SK-N-SH (cell line): ENCODE measurements at regions not wholly inside any gene's neighbourhood (a gene's known extent, or its start where the extent isn't known, plus 50 kb on each side); places are given as distances from the start of the nearest gene placed in this dataset.

ENCODE experiments used
- CTCF ChIA-PET: fragments of 300-600, 350-600 bp; formaldehyde crosslinking; extraction: SDS; loops from one replicate; lab custom pipeline; 2021; lab: Yijun Ruan, JAX
- POLR2A ChIA-PET: fragments of 350-600 bp; sonication (Branson Sonifier 250); formaldehyde crosslinking; extraction: SDS; loops from one replicate; lab custom pipeline; 2020; ENCODE audit warnings: antibody characterized with exemption, inconsistent platforms; lab: Yijun Ruan, JAX
- DNase-seq: peaks from one replicate; pipeline ENCODE4 v3.0.0; 2012
- H2AFZ ChIP-seq: fragments of 200-600 bp; sonication (generic); 2 replicates; pipeline ENCODE4 v1.8.1; 2016; ENCODE audit warnings: antibody characterized with exemption, mild to moderate bottlenecking, low read depth
- H3F3A ChIP-seq: fragments of 200-600 bp; sonication (generic); replicated peaks from 2 replicates; pipeline ENCODE3; 2016; ENCODE audit warnings: antibody characterized with exemption, mild to moderate bottlenecking; ENCODE audit not compliant: insufficient read depth
- H3K27ac ChIP-seq, 2 experiments: fragments of 200-500 bp in 1 of 2; fragments of 200-600 bp in 1 of 2; sonication (Bioruptor generic) in 1 of 2; sonication (generic), shearing (Covaris generic) in 1 of 2; 2 replicates each; pipeline versions ENCODE4 v1.5.1 to v1.6.1; 2014 to 2016; ENCODE audit warnings: low read depth in 2 of 2, inconsistent platforms in 1 of 2, low read length in 1 of 2, mild to moderate bottlenecking in 1 of 2, mixed read lengths in 1 of 2
- H3K27me3 ChIP-seq: fragments of 200-600 bp; sonication (generic), shearing (Covaris generic); 2 replicates; pipeline ENCODE4 v1.6.1; 2016; ENCODE audit warnings: mixed run types; ENCODE audit not compliant: insufficient read depth
- H3K36me3 ChIP-seq, 2 experiments: fragments of 200-500 bp in 1 of 2; fragments of 200-600 bp in 1 of 2; sonication (Bioruptor generic) in 1 of 2; sonication (generic) in 1 of 2; replicated peaks in 1 of 2; 2 replicates each; pipeline versions ENCODE3 to v1.5.1; 2014 to 2016; ENCODE audit warnings: low read length in 1 of 2, mild to moderate bottlenecking in 1 of 2; ENCODE audit not compliant: insufficient read depth in 2 of 2, control insufficient read depth in 1 of 2
- H3K4me1 ChIP-seq, 2 experiments: fragments of 200-500 bp in 1 of 2; fragments of 200-600 bp in 1 of 2; sonication (Bioruptor generic) in 1 of 2; sonication (generic), shearing (Covaris generic) in 1 of 2; 2 replicates each; pipeline versions ENCODE4 v1.5.1 to v1.6.1; 2014 to 2016; ENCODE audit warnings: low read depth in 1 of 2, low read length in 1 of 2, mixed run types in 1 of 2; ENCODE audit not compliant: insufficient read depth in 2 of 2, control insufficient read depth in 1 of 2
- H3K4me2 ChIP-seq: fragments of 200-600 bp; sonication (generic), shearing (Covaris generic); 2 replicates; pipeline ENCODE4 v1.6.1; 2017; ENCODE audit warnings: mixed run types
- H3K4me3 ChIP-seq, 2 experiments: fragments of 200-500 bp in 1 of 2; fragments of 200-600 bp in 1 of 2; sonication (Bioruptor generic) in 1 of 2; sonication (generic), shearing (Covaris generic) in 1 of 2; 2 replicates each; pipeline versions ENCODE4 v1.5.1 to v1.8.1; 2014 to 2016; ENCODE audit warnings: low read depth in 2 of 2, inconsistent platforms in 1 of 2, low read length in 1 of 2, mild to moderate bottlenecking in 1 of 2, mixed read lengths in 1 of 2, moderate library complexity in 1 of 2
- H3K79me2 ChIP-seq: fragments of 200-600 bp; sonication (generic); 2 replicates; pipeline ENCODE4 v1.8.1; 2017; ENCODE audit warnings: mild to moderate bottlenecking; ENCODE audit not compliant: insufficient read depth
- H3K9ac ChIP-seq: fragments of 200-600 bp; sonication (generic); 2 replicates; pipeline ENCODE4 v1.6.1; 2017; ENCODE audit warnings: mixed run types
- H3K9me2 ChIP-seq: fragments of 200-600 bp; sonication (generic); 2 replicates; pipeline ENCODE4 v1.6.1; 2017; ENCODE audit warnings: mixed run types
- H3K9me3 ChIP-seq: fragments of 200-600 bp; sonication (generic); 2 replicates; pipeline ENCODE4 v1.6.1; 2017; ENCODE audit warnings: mixed run types, mild to moderate bottlenecking, moderate library complexity
- H4K20me1 ChIP-seq: fragments of 200-600 bp; sonication (generic); 2 replicates; pipeline ENCODE4 v1.6.1; 2017; ENCODE audit warnings: mild to moderate bottlenecking, mixed run types; ENCODE audit not compliant: insufficient read depth
- ELF1 ChIP-seq: IDR thresholded peaks from 2 replicates; pipeline ENCODE4 v1.4.0; 2012
- FOSL2 ChIP-seq: IDR thresholded peaks from 2 replicates; pipeline ENCODE4 v1.4.0; 2012; ENCODE audit warnings: low read depth, mild to moderate bottlenecking, moderate library complexity, borderline replicate concordance
- FOXJ3 ChIP-seq: sonication (generic); formaldehyde crosslinking; IDR thresholded peaks from 2 replicates; pipeline ENCODE4 v1.5.1; 2020; ENCODE audit warnings: mild to moderate bottlenecking, missing genetic modification reagents
- FOXM1 ChIP-seq: IDR thresholded peaks from 2 replicates; pipeline ENCODE4 v1.4.0; 2012; ENCODE audit warnings: low read depth, mild to moderate bottlenecking
- GABPA ChIP-seq: IDR thresholded peaks from 2 replicates; pipeline ENCODE4 v1.4.0; 2012; ENCODE audit warnings: low read depth, mild to moderate bottlenecking
- GATA2 ChIP-seq: sonication (generic); formaldehyde crosslinking; IDR thresholded peaks from 2 replicates; pipeline ENCODE4 v1.5.0; 2020; ENCODE audit warnings: mild to moderate bottlenecking, missing genetic modification reagents
- JUND ChIP-seq: IDR thresholded peaks from 2 replicates; pipeline ENCODE4 v1.4.0; 2012
- MEF2A ChIP-seq: IDR thresholded peaks from 2 replicates; pipeline ENCODE4 v1.4.0; 2012; ENCODE audit warnings: low read depth, borderline replicate concordance
- MXI1 ChIP-seq: IDR thresholded peaks from 2 replicates; pipeline ENCODE4 v1.6.1; 2012; ENCODE audit warnings: mild to moderate bottlenecking, low read depth, low read length, improper control_type of control experiment
- NFIC ChIP-seq: IDR thresholded peaks from 2 replicates; pipeline ENCODE4 v1.4.0; 2012; ENCODE audit warnings: borderline replicate concordance
- NRF1 ChIP-seq: IDR thresholded peaks from 2 replicates; pipeline ENCODE4 v1.6.1; 2012; ENCODE audit warnings: low read depth, mild to moderate bottlenecking, low read length
- PBX3 ChIP-seq: IDR thresholded peaks from 2 replicates; pipeline ENCODE4; 2012
- POLR2AphosphoS5 ChIP-seq: IDR thresholded peaks from 2 replicates; pipeline ENCODE4 v1.6.1; 2012; ENCODE audit warnings: low read depth, low read length
- RAD21 ChIP-seq: IDR thresholded peaks from 2 replicates; pipeline ENCODE4 v1.6.1; 2012; ENCODE audit warnings: mild to moderate bottlenecking, low read length
- RXRA ChIP-seq: IDR thresholded peaks from 2 replicates; pipeline ENCODE4 v1.4.0; 2012; ENCODE audit warnings: low read depth, mild to moderate bottlenecking, borderline replicate concordance
- SMC3 ChIP-seq: IDR thresholded peaks from 2 replicates; pipeline ENCODE4 v1.6.1; 2012; ENCODE audit warnings: low read depth, low read length, improper control_type of control experiment
- TAF1 ChIP-seq: IDR thresholded peaks from 2 replicates; pipeline ENCODE4 v1.6.1; 2012; ENCODE audit warnings: low read depth, mild to moderate bottlenecking, low read length, moderate library complexity, borderline replicate concordance
- TCF12 ChIP-seq: IDR thresholded peaks from 2 replicates; pipeline ENCODE4 v1.4.0; 2012
- TEAD4 ChIP-seq: IDR thresholded peaks from 2 replicates; pipeline ENCODE4 v1.4.0; 2012; ENCODE audit warnings: mild to moderate bottlenecking, borderline replicate concordance; ENCODE audit not compliant: insufficient read depth
- USF1 ChIP-seq: IDR thresholded peaks from 2 replicates; pipeline ENCODE4 v1.4.0; 2012; ENCODE audit warnings: low read depth, borderline replicate concordance
- YY1 ChIP-seq: IDR thresholded peaks from 2 replicates; pipeline ENCODE4 v1.4.0; 2012; ENCODE audit warnings: low read depth, mild to moderate bottlenecking
- WGBS: methylation state at CpG from one replicate; pipeline ENCODE4 v1.1.6; 2017; ENCODE audit warnings: low lambda C conversion rate; 5-methylcytosine and 5-hydroxymethylcytosine counted together
- TF ChIP-seq, protein P1 (sequence below): IDR thresholded peaks from 2 replicates; pipeline ENCODE4 v1.4.0; 2012; ENCODE audit warnings: low read depth
- TF ChIP-seq, protein P2 (sequence below): IDR thresholded peaks from 2 replicates; pipeline ENCODE4 v1.6.1; 2012; ENCODE audit warnings: mild to moderate bottlenecking, low read depth, low read length, moderate library complexity

GRCh38 chr12:102645968-102646367, 165.6 kb upstream of the IGF1 start:
- DNase-seq = no peak
- CTCF ChIA-PET = no interaction called here
- H3K4me3 ChIP-seq = no peak overlapping the region
- WGBS = 20% methylated on average over 1 of the region's 1 CpG
- no peak overlapping the region for H3K9ac ChIP-seq
- H3K4me1 ChIP-seq = no peaks in the 10 kb centered on the region
- no peaks in the 10 kb centered on the region for H4K20me1 ChIP-seq
- H3K9me3 ChIP-seq = no peaks in the 10 kb centered on the region
- no peaks in the 10 kb centered on the region for H3K9me2 ChIP-seq
- no peaks in the 10 kb centered on the region for H3F3A ChIP-seq
- H3K27me3 ChIP-seq = no peaks in the 10 kb centered on the region
- H3K79me2 ChIP-seq = no peaks in the 10 kb centered on the region
- POLR2A ChIA-PET = no interaction called here
- no peak overlapping the region for H2AFZ ChIP-seq
- no peaks in the 10 kb centered on the region for H3K36me3 ChIP-seq
- no peak for TF ChIP-seq POLR2AphosphoS5
- TF ChIP-seq, protein P1, sequence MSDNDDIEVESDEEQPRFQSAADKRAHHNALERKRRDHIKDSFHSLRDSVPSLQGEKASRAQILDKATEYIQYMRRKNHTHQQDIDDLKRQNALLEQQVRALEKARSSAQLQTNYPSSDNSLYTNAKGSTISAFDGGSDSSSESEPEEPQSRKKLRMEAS = no peak
- no peak for TF ChIP-seq TCF12
- no peak for TF ChIP-seq FOSL2
- TF ChIP-seq NRF1 = no peak
- TF ChIP-seq YY1 = no peak
- no peak for TF ChIP-seq USF1
- no peak for TF ChIP-seq RAD21
- no peak for TF ChIP-seq FOXM1
- no peak for TF ChIP-seq RXRA
- TF ChIP-seq GATA2 = no peak
- TF ChIP-seq PBX3 = no peak
- no peak for TF ChIP-seq SMC3
- TF ChIP-seq MXI1 = no peak
- TF ChIP-seq TEAD4 = no peak
- H3K4me2 ChIP-seq = no peak overlapping the region
- no peak overlapping the region for H3K27ac ChIP-seq

DNA sequence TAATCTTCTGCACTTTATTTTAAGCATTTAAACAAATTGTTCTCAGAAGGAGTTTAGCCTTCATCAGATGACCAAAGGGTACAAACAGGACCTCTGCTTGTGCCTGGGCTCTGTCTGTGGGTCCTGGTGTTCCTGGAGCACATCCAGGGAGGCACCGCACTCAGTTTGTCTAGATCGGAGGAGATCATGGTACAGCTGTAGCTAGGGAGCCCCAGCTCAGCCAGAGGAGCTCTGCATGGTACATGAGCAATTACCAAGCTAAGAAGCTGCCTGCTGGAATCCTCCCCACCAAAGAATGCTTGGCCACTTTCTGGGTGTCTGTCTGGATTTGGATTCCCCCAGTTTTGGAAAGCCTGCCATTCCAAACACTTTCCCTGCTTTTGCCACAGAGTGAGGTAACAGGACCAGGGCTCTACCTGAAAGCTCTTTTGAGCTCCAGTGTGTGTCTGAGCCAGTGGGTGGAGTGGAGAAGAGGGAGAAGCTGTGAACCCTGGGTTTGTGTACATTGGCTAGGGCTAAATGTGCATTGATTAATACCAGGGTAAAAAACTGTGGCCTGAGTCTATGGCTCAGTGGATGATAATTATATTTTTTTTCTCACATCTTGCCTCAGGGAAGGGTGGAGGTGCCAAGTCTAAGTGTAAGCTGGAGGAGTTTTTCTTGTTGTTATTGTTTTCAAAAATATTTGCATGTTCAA, 163.7 kb upstream of the IGF1 start:
- H3K79me2 ChIP-seq = no peaks in the 10 kb centered on the region
- no peak overlapping the region for H3K4me2 ChIP-seq
- no peaks in the 10 kb centered on the region for H3K36me3 ChIP-seq
- no peak overlapping the region for H3K9ac ChIP-seq
- H3K4me1 ChIP-seq = no peaks in the 10 kb centered on the region; a peak in 1 of 4 replicates
- no peaks in the 10 kb centered on the region for H3K9me2 ChIP-seq
- no peak for TF ChIP-seq PBX3
- no peak for TF ChIP-seq FOSL2
- TF ChIP-seq, protein P2, sequence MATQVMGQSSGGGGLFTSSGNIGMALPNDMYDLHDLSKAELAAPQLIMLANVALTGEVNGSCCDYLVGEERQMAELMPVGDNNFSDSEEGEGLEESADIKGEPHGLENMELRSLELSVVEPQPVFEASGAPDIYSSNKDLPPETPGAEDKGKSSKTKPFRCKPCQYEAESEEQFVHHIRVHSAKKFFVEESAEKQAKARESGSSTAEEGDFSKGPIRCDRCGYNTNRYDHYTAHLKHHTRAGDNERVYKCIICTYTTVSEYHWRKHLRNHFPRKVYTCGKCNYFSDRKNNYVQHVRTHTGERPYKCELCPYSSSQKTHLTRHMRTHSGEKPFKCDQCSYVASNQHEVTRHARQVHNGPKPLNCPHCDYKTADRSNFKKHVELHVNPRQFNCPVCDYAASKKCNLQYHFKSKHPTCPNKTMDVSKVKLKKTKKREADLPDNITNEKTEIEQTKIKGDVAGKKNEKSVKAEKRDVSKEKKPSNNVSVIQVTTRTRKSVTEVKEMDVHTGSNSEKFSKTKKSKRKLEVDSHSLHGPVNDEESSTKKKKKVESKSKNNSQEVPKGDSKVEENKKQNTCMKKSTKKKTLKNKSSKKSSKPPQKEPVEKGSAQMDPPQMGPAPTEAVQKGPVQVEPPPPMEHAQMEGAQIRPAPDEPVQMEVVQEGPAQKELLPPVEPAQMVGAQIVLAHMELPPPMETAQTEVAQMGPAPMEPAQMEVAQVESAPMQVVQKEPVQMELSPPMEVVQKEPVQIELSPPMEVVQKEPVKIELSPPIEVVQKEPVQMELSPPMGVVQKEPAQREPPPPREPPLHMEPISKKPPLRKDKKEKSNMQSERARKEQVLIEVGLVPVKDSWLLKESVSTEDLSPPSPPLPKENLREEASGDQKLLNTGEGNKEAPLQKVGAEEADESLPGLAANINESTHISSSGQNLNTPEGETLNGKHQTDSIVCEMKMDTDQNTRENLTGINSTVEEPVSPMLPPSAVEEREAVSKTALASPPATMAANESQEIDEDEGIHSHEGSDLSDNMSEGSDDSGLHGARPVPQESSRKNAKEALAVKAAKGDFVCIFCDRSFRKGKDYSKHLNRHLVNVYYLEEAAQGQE = no peak
- TF ChIP-seq NFIC = no peak
- TF ChIP-seq FOXM1 = no peak
- no peak for TF ChIP-seq TAF1
- no peak for TF ChIP-seq ELF1
- TF ChIP-seq TEAD4 = no peak
- no peak for TF ChIP-seq JUND
- no peak for TF ChIP-seq NRF1
- TF ChIP-seq FOXJ3 (CRISPR knock-in tag) = no peak
- TF ChIP-seq TCF12 = no peak
- TF ChIP-seq MEF2A = no peak
- no peak for TF ChIP-seq GABPA
- H3K27ac ChIP-seq = no peak overlapping the region
- DNase-seq = no peak
- H2AFZ ChIP-seq = no peak overlapping the region
- CTCF ChIA-PET = no interaction called here
- H4K20me1 ChIP-seq = no peaks in the 10 kb centered on the region
- 17% methylated on average over 2 of the region's 2 CpGs for WGBS
- POLR2A ChIA-PET = no interaction called here
- no peaks in the 10 kb centered on the region for H3K27me3 ChIP-seq
- H3K9me3 ChIP-seq = no peaks in the 10 kb centered on the region; the same call in 1 of the 2 replicates
- no peaks in the 10 kb centered on the region for H3F3A ChIP-seq
- no peak overlapping the region for H3K4me3 ChIP-seq
